ES-I3 (cell line): ENCODE measurements at regions not wholly inside any gene's neighbourhood (a gene's known extent, or its start where the extent isn't known, plus 50 kb on each side); places are given as distances from the start of the nearest gene placed in this dataset.
"Not testable (repeated sequence)": the region's sequence is repeated elsewhere in the genome, so short reads cannot be mapped to it uniquely, and the experiment has no call there.

Experiments used
- H3K36me3 ChIP-seq: 2 replicates; pipeline ENCODE4 v1.6.1; 2013; ENCODE audit warnings: mild to moderate bottlenecking, low read length, control low read depth, moderate library complexity; ENCODE audit not compliant: insufficient read depth
- H3K4me1 ChIP-seq: 2 replicates; pipeline ENCODE4 v1.6.1; 2013; ENCODE audit warnings: mild to moderate bottlenecking, control low read depth, low read length; ENCODE audit not compliant: insufficient read depth
- H3K9ac ChIP-seq: 2 replicates; pipeline ENCODE4 v1.6.1; 2013; ENCODE audit warnings: low read depth, mild to moderate bottlenecking, low read length, moderate library complexity
- H3K9me3 ChIP-seq: 2 replicates; pipeline ENCODE4 v1.6.1; 2013; ENCODE audit warnings: mild to moderate bottlenecking, low read length, moderate library complexity; ENCODE audit not compliant: control insufficient read depth, insufficient read depth

DNA sequence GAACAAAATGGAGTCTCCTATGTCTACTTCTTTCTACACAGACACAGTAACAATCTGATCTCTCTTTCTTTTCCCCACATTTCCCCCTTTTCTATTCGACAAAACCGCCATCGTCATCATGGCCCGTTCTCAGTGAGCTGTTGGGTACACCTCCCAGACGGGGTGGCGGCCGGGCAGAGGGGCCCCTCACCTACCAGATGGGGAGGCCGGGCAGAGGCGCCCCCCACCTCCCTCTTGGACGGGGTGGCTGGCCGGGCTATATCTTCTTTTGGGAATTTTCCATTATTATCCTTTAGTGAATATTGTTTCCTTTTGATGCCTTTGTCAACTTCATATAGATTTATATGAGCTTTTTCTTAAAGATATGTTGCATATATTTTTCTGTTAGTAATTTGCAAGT lies 53.4 kb upstream of the PMCH start:
- H3K9me3 ChIP-seq, H3K4me1 ChIP-seq, H3K36me3 ChIP-seq: not testable (repeated sequence)

DNA sequence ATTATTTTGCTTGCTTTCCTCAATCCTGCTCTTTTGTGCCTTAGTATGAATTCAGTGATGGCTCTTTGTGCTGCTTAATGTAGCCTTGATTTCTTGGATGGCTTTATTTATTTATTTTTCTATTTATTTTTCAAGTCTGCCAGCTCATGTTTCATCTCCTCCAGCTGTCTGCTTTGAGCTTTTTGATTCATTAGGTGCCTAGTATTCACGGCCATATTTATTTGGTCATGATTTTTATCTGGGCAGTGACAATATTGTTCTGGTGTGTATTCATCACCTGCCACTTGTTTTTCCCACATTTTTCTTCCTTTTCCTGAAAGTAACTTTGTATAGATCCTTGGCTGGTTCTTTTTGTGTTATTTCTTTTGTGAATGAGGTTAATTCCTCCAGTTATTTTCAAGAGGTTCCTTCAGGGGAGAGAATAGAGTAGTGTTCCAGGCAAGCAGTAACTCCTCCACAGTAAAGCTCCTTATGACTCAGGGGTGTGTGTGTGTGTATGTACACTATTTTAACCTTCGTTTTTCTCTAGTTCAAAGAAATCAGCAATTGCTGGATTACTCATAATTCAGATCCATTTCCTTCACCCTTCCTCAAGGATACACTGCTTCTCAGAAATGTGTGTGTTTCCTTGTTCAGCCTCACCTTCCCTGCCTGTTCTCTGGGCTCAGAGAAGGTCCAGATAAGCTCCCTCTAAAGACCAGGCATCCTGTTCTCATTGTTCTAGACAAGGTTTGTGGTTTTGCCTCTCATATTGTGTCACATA lies 51.6 kb upstream of the PMCH start:
- Histone ChIP-seq H3K4me1 (no peaks in the 10 kb centered on the region), H3K9me3 (peaks cover 2% of the 10 kb centered on the region; the same call in 1 of the 2 replicates), H3K9ac (no peak overlapping the region), H3K36me3 (no peaks in the 10 kb centered on the region)

More for the DNA sequence above, 53.4 kb upstream of the PMCH start:
- not testable (repeated sequence) for H3K9ac ChIP-seq
